K562 (cell line): ENCODE measurements at regions not wholly inside any gene's neighbourhood (a gene's known extent, or its start where the extent isn't known, plus 50 kb on each side); places are given as distances from the start of the nearest gene placed in this dataset.

Experiments
- ATAC-seq: fragments of 200-7000 bp; cut with Tn5 transposase; 3 replicates; pipeline ENCODE4 v1.9.1; 2020; ENCODE audit warnings: moderate library complexity
- BruUV-seq: library from RNA; stranded (reverse); fragments of 400-500 nt; replicated peaks from 2 replicates; lab custom pipeline; 2021; lab: Mats Ljungman, UMichigan
- CTCF ChIA-PET: fragments of 300-600 bp; formaldehyde crosslinking; extraction: SDS; loops from one replicate; lab custom pipeline; 2021; ENCODE audit warnings: low intra/inter-chr PET ratio; lab: Yijun Ruan, JAX
- POLR2A ChIA-PET: fragments of 300-600, 350-650 bp; sonication (Branson Sonifier 250); formaldehyde crosslinking; extraction: SDS; loops from one replicate; lab custom pipeline; 2021; ENCODE audit warnings: antibody characterized with exemption, inconsistent platforms; lab: Yijun Ruan, JAX
- DNase-seq, 4 experiments: peaks; one replicate each; pipeline versions ENCODE4 v3.0.0 to v3.0.0-alpha.2; 2011 to 2018; ENCODE audit warnings: low spot score in 3 of 4, mixed read lengths in 3 of 4; ENCODE audit errors: extremely low read depth in 1 of 4
- FAIRE-seq: peaks from 2 replicates; lab custom pipeline; 2011; peaks lifted over from hg19 to GRCh38; lab: Jason Lieb, UNC
- H2AFZ ChIP-seq: 2 replicates; pipeline ENCODE4 v1.6.0; 2011; ENCODE audit warnings: low read depth, low read length, control low read depth, inconsistent platforms
- H3K27ac ChIP-seq: fragments of 200-600 bp; 3 replicates; pipeline ENCODE4 v1.8.0; 2011; ENCODE audit warnings: low read depth, mild to moderate bottlenecking, control low read depth, inconsistent platforms, low read length, moderate library complexity, mixed read lengths; ENCODE audit errors: extremely low read depth
- H3K27me3 ChIP-seq, 2 experiments: fragments of 300-600 bp in 1 of 2; 2 replicates in 1 of 2; 3 replicates in 1 of 2; pipeline versions ENCODE4 v1.6.0 to v1.8.0; 2011; ENCODE audit warnings: inconsistent platforms in 2 of 2, low read length in 2 of 2, mild to moderate bottlenecking in 1 of 2, mixed read lengths in 1 of 2, moderate library complexity in 1 of 2; ENCODE audit not compliant: control insufficient read depth in 2 of 2, insufficient read depth in 2 of 2
- H3K36me3 ChIP-seq: fragments of 300-600 bp; 3 replicates; pipeline ENCODE4 v1.8.0; 2011; ENCODE audit warnings: mild to moderate bottlenecking, low read length, inconsistent platforms; ENCODE audit not compliant: control insufficient read depth, insufficient read depth
- H3K4me1 ChIP-seq, 2 experiments: fragments of 200-600 bp in 1 of 2; replicated peaks in 1 of 2; 2 replicates in 1 of 2; 3 replicates in 1 of 2; pipeline versions ENCODE4 v1.5.1 to v1.8.0; 2011; ENCODE audit warnings: inconsistent platforms in 2 of 2, low read length in 2 of 2, mild to moderate bottlenecking in 1 of 2, mixed read lengths in 1 of 2, moderate library complexity in 1 of 2; ENCODE audit not compliant: control insufficient read depth in 2 of 2, insufficient read depth in 2 of 2
- H3K4me2 ChIP-seq: 2 replicates; pipeline ENCODE4 v1.6.1; 2011; ENCODE audit warnings: low read length, control low read depth, inconsistent platforms, mixed read lengths; ENCODE audit not compliant: insufficient read depth
- H3K4me3 ChIP-seq: fragments of 200-600 bp; sonication (generic), shearing (Covaris generic); 2 replicates; pipeline ENCODE4 v1.5.1; 2016; ENCODE audit warnings: control low read depth, inconsistent platforms
- H3K79me2 ChIP-seq: fragments of 200-600 bp; 3 replicates; pipeline ENCODE4 v1.8.0; 2011; ENCODE audit warnings: low read length, inconsistent platforms; ENCODE audit not compliant: control insufficient read depth, insufficient read depth
- H3K9ac ChIP-seq, 2 experiments: 2 replicates each; pipeline versions ENCODE4 v1.6.0 to v1.6.1; 2011; ENCODE audit warnings: low read depth in 2 of 2, low read length in 2 of 2, control low read depth in 1 of 2, inconsistent platforms in 1 of 2, mild to moderate bottlenecking in 1 of 2, mixed read lengths in 1 of 2; ENCODE audit not compliant: insufficient read depth in 1 of 2
- H3K9me1 ChIP-seq: one replicate; pipeline ENCODE4 v1.6.0; 2011; ENCODE audit warnings: inconsistent platforms, mild to moderate bottlenecking, low read length, moderate library complexity; ENCODE audit not compliant: control insufficient read depth, insufficient read depth
- H3K9me3 ChIP-seq: replicated peaks from 2 replicates; pipeline ENCODE4 v1.5.1; 2011; ENCODE audit warnings: low read depth, low read length, inconsistent platforms; ENCODE audit not compliant: control insufficient read depth, insufficient read depth
- H4K20me1 ChIP-seq: replicated peaks from 2 replicates; pipeline ENCODE4 v1.6.1; 2011; ENCODE audit warnings: low read length, inconsistent platforms, mixed read lengths; ENCODE audit not compliant: control insufficient read depth, insufficient read depth
- ATF3 ChIP-seq, 2 experiments: fragments of 450-650 bp in 1 of 2; sonication (generic) in 1 of 2; formaldehyde crosslinking in 1 of 2; IDR thresholded peaks in 1 of 2; conservative IDR thresholded peaks in 1 of 2; 2 replicates each; pipeline versions ENCODE4 v1.6.1 to v1.8.1; 2016 to 2023; ENCODE audit warnings: mild to moderate bottlenecking in 2 of 2, moderate library complexity in 2 of 2, inconsistent platforms in 1 of 2, missing genetic modification reagents in 1 of 2
- BCOR ChIP-seq: fragments of 450-650 bp; IDR thresholded peaks from 2 replicates; pipeline ENCODE4 v1.6.1; 2016
- CHAMP1 ChIP-seq: fragments of 450-650 bp; IDR thresholded peaks from 2 replicates; pipeline ENCODE4 v1.6.1; 2016; ENCODE audit warnings: mild to moderate bottlenecking
- CHD4 ChIP-seq: fragments of 200-600 bp; sonication (generic); IDR thresholded peaks from 3 replicates; pipeline ENCODE4 v1.6.1; 2012; ENCODE audit warnings: low read depth, mild to moderate bottlenecking, mixed read lengths, low read length, inconsistent platforms; ENCODE audit not compliant: insufficient read depth, insufficient replicate concordance, poor library complexity, severe bottlenecking
- CTBP1 ChIP-seq: fragments of 450-650 bp; IDR thresholded peaks from 2 replicates; pipeline ENCODE4 v1.6.1; 2016; ENCODE audit warnings: borderline replicate concordance
- L3MBTL2 ChIP-seq: fragments of 450-650 bp; IDR thresholded peaks from 2 replicates; pipeline ENCODE4 v1.6.1; 2016; ENCODE audit warnings: mild to moderate bottlenecking, moderate library complexity
- MCM5 ChIP-seq: fragments of 450-650 bp; IDR thresholded peaks from 2 replicates; pipeline ENCODE4 v1.6.1; 2016; ENCODE audit warnings: low read depth
- ZBTB49 ChIP-seq: sonication (generic); formaldehyde crosslinking; IDR thresholded peaks from 2 replicates; pipeline ENCODE4 v1.8.0; 2022; ENCODE audit warnings: missing genetic modification reagents, mild to moderate bottlenecking, borderline replicate concordance
- ZNF512 ChIP-seq: IDR thresholded peaks from 2 replicates; pipeline ENCODE4 v1.6.1; 2016; ENCODE audit warnings: missing genetic modification characterization, missing compliant biosample characterization
- WGBS: fragments of 100-300 bp; shearing (Covaris generic); methylation state at CpG from one replicate; pipeline ENCODE4 v1.1.6; 2016; ENCODE audit warnings: low coverage, mixed read lengths; ENCODE audit not compliant: insufficient coverage; ENCODE audit errors: missing lambda C conversion rate; 5-methylcytosine and 5-hydroxymethylcytosine counted together
- in situ Hi-C: fragments of 300-500 bp; cut with MboI; formaldehyde crosslinking; loops from 4 replicates; pipeline ENCODE4 v1.15.0; 2018; ENCODE audit warnings: inconsistent platforms, mixed read lengths
- intact Hi-C: fragments of 100-400 bp; cut with micrococcal nuclease; formaldehyde crosslinking; loops from 2 replicates; pipeline ENCODE4 v1.14.2; 2022

- TF ChIP-seq CHD4: no peak
Measured at GRCh38 chr5:135215617-135216470, 181.8 kb upstream of the PITX1 start (continued).

- H3K9me3 ChIP-seq: no peaks in the 10 kb centered on the region
- H4K20me1 ChIP-seq: 0 out of 2 replicates have a peak, but pooled peaks cover 4% of the 10 kb centered on the region
- 2% methylated on average over 7 of the region's 7 CpGs for WGBS
- H3K4me2 ChIP-seq: no peak overlapping the region
- H3K4me3 ChIP-seq: no peak overlapping the region
- CTCF ChIA-PET: no interaction called here
- H3K9me1 ChIP-seq: no peaks in the 10 kb centered on the region
- no peaks in the 10 kb centered on the region for H3K36me3 ChIP-seq
- intact Hi-C loops: no loop called here
- no peak for DNase-seq
- POLR2A ChIA-PET: interaction anchor here (1.1 to 1.7 kb wide), 2 partner anchors 10 to 24 kb away, joined by 3 to 7 read pairs; no protein-coding TSS in a partner anchor
- ATAC-seq: no peak; the same call in 2 of the 3 replicates
- H3K27ac ChIP-seq: no peak overlapping the region
- FAIRE-seq: peak; percentile 73
- BruUV-seq: no TSS peak
- H3K27me3 ChIP-seq: peaks cover 0 to 13% of the 10 kb centered on the region in 2 experiments; a peak in 2 of 5 replicates
- peak overlapping the region in 1 of 2 experiments; percentile 19; a peak in 1 of 4 replicates for H3K9ac ChIP-seq
- H2AFZ ChIP-seq: no peak overlapping the region
- in situ Hi-C loops: no loop called here
- H3K4me1 ChIP-seq: peaks cover 0 to 4% of the 10 kb centered on the region in 2 experiments; a peak in 4 of 5 replicates
- no peaks in the 10 kb centered on the region for H3K79me2 ChIP-seq
- TF ChIP-seq CHAMP1: no peak
- no peak for TF ChIP-seq MCM5
- no peak for TF ChIP-seq ZNF512 (tag)
- TF ChIP-seq ATF3 (IDR thresholded peaks at IDR 0.05): no peak
- TF ChIP-seq ATF3 (CRISPR knock-in tag; conservative IDR thresholded peaks at IDR 0.05): no peak
- TF ChIP-seq BCOR: peak; percentile 52; the same call in 1 of the 2 replicates
- no peak for TF ChIP-seq L3MBTL2
- 0 out of 2 replicates have a peak, but pooled peaks have one; percentile 31 for TF ChIP-seq ZBTB49 (CRISPR knock-in tag)
- TF ChIP-seq CTBP1: peak; percentile 25; the same call in 1 of the 2 replicates
Measured at GRCh38 chr5:135214897-135215616, 181.0 kb upstream of the PITX1 start.
